NCI-H446 (cell line): ENCODE measurements at regions not wholly inside any gene's neighbourhood (a gene's known extent, or its start where the extent isn't known, plus 50 kb on each side); places are given as distances from the start of the nearest gene placed in this dataset.

Experiments
- DNase-seq, 2 experiments: peaks; one replicate each; lab custom pipeline; 2025; lab: John Stamatoyannopoulos, UW

DNA sequence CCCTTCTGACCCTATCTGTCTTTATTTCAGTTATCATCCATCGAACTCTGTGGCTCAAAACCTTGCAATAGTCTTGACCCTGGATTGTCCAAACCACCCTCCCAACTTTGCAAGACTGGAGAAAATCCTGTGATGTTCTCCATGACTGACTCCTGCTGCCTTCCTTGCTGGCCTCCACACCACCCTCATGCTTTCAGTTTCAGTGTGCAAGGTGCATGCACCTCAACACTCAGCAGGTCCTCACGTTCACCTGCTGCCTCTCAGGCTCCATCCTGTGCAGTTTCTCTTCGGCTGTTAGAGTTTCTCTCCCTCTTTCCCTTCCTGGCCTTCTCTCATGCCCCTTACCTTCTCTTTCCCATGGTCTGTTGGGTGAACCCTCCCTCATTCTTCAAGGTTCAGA lies 59.4 kb upstream of the ASIC2 start:
- DNase-seq = no peak

DNA sequence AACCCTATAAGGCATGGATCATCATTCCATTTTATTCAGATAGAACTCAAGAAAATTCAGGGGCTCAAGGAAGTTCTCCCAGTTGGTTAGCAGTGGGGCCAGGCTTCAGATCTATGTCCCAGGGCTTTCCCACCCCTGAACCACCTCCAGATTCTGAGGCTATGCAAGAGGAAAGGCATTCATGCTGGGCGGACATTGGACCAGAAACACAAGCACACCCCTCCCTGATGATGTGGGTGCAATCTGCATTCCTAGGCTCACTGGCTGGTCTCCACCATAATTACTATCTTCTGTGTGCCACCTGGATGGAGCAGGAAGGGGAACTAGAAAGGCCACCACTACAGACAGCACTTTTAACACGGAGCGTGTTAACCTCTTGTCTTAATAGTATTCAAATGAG lies 63.2 kb upstream of the ASIC2 start:
- DNase-seq = no peak

DNA sequence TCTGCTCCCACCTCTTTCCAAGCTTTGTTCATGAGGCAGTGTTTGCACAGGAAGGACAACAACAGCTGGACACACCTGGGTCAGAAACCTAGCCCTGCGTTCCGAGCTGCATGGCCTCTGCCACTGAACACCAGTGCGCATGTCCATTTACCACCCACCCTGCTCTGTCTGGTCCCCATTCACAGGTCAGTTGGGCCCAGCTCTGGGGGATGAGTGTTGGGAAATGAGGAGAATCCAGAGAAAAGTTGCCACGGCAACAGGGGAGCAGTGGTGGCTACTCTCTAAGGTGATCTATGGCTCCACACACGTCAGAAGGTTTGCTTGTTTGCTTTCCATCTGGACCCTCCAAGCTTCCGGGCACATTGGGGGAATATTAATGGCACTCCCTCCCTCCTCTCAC lies 70.4 kb upstream of the ASIC2 start:
- no peak for DNase-seq

DNA sequence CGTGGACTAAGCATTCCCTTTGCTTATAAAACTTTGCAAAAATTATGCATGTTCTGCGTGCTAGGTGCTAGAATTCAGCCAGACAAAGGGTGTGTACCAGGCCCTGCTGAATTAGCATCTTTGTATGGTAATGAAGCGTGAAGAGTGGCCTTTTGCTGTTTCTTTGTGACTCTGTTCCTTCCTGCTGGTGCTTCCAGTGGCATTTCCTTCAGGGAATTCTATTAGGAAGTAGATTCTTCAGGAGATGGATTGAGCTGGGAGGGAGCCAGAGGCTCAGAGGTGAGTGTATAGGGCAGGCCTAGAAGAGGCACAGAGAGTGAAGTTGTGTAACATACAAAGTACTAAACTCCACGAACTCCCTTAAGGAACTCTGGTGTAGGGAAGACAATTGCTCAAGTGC lies 73.9 kb upstream of the ASIC2 start:
- DNase-seq = no peak

DNA sequence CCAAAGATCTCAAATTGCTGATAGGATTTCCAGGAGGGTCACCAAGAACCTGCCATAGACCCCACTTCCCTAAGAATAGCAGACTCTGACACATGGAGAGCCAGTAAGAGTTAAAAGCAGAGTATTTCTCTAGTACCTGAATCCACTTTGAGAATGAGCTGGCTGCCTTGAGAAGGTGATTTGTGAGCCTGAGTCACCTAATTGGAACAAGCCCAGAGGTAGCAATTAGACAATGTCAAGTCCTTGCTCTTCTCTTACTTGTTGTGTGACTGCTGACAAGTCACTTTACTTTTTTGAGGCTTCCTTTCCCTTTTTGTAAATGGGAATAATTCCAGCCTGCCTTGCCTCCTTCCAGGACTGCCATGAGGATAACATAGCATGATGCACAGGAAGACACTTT lies 76.1 kb upstream of the ASIC2 start:
- no peak for DNase-seq

DNA sequence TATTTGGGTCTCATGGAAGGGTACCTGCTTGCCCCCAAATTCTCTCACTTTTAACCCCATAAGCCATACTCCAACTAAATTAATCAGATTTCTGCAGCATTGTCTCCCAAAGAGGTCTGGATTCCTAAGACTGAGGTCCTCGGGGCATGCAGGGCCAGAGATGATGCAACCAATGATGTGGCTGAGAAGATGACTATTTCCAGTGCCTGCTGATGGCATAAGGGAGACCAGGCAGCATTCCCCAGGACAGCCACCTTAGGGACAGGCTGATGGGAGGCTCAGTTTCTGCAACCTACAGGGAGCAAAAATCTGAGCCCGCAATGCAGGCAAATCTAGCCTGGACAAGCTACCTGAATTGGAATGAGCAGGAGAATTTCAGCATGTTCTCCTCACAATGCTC lies 76.8 kb upstream of the ASIC2 start:
- DNase-seq = no peak

DNA sequence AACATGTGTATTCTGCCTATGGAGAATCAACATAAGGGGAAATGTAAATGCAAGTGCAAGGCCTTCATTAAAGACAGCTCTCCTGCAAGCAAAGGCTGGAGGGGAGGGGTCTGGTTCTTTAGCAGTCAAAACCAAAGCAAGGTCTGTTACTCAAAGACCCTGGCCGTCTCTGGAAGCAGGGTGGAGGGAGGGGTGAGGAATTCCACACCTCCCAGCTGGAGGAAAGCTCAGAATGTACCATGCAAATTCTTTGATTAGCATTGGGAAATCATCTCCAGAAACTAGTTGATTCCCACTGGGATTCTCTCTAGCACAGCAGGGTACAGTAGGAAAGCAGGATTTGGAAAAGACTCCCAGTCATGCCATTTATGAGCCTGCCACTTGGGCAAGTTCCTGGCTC lies 77.3 kb upstream of the ASIC2 start:
- no peak for DNase-seq

DNA sequence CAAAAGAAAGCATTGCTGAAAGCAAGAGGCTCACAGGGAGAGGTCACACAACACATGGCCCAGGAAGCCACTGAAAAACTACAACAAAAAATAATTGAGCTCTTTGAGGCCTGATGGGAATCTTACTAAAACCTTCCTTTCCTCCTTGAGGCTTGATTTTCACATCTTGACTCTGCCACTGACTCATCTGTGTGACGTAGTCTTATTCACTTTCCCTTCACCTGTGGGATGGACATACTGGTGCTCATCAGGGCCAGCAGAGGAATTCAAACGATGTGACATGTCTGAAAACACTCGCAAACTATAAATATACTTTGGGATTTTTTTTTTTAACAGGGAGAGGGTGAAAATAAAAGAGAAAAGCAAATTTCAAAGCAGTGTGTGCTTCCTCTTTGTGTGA lies 78.3 kb upstream of the ASIC2 start:
- DNase-seq = no peak

DNA sequence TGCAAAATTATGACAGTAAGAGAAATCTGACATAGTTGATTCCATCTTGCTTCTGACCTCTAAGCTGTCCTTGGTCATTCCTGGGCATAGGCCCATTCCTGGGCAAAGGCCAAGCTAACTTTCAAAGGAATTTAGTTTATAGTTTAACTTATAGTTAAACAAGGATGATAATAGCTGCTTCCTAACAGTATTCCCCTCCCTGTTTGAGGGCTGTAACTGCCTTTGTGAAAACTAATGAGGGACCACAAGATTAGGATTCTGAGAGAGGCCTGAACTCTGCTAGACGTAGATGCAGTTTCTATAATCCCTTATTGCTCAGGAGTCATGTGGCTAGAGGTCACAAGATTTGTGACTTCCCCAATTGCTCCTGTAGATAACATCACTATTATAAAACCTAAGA lies 80.2 kb upstream of the ASIC2 start:
- DNase-seq = no peak

DNA sequence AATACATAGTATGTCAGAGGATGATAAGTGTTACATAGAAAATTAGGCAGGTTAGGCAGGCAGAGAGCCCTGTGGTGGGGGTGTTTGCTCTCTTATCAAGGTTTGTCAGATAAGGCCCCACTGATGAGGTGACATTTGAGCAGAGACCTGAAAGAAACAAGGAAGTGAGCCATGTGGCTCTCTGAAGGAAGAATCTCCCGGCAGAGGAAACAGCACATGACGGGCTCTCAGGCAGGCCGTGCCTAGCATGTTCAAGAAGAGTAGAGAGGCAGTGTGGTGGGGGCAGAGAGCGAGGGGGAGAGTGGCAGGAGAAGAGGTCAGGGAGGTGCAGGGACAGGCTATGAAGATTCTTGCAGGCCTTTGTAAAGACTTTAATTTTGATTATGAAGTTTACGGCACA lies 82.0 kb upstream of the ASIC2 start:
- DNase-seq = no peak

DNA sequence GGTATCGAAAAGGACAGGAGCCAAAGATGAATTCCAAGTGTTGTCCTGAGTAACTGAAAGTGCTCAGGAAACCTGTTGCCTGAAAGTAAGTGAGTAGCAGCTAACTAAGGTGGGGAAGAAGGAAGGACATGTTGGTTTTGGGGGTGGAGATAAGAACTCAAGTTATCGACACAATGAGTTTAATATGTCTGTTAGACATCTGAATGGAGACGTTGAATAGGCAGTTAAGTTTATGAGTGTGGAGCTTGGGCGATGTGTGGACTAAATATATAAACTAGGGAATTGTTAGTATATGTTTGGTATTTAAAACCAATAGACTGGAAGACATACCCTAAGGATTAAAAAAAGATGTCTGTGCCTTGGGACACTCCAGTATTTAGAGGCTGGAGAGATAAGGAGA lies 82.7 kb upstream of the ASIC2 start:
- DNase-seq = no peak

DNA sequence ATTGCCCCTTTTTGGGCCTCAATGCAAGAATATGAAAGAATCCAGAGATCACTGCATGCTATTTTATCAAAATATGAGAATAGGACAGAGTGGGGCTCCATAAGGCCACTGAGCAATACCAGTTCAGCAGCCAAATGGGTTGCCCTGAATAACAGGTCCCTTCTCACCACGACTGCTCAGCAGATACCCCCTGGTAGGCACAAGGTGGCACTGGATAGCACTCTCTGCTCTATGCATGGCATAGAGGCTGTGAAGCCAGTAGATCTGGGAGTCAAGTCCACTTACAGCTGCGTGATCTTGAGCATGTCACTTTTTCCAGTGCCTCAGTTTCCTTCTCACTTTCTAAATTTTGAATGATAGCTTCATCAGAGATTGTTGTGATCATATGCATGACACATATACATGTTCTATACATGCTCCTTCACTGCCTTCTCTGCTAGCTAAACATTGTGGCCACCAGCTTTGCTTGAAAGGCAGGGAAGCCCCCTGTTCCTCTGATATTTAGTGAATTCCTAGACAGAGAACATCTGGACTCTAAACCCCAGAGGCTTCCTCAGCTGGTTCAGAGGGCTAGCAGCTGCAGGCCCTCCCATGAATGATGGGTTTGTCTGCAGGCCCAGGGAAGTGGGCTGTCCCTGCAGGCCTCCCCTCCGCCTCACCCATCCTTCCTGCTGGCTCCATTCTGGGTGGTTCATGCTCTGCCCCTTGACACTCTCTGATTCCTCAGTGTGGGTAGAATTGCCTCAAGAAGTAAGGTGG lies 84.9 kb upstream of the ASIC2 start:
- no peak for DNase-seq

DNA sequence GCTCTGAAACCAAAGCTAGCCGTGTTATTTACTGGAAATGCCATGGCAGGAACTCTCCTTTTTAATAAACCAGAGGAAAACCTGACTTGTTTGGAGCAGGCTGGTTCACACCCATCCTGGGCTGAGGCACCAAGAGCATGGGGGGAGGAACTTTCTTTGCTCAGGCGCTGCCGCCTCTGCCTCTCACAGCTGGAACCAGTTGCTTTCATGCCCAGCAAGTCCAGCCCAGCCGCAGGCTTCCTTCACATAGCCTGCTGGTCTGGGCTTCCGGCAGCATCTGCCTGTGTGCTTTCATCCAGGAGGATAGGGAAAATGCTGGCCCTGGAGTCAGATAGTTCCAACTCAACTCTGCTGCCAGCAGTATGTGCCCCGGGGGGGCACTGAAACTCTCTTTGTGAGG lies 88.1 kb upstream of the ASIC2 start:
- no peak for DNase-seq

DNA sequence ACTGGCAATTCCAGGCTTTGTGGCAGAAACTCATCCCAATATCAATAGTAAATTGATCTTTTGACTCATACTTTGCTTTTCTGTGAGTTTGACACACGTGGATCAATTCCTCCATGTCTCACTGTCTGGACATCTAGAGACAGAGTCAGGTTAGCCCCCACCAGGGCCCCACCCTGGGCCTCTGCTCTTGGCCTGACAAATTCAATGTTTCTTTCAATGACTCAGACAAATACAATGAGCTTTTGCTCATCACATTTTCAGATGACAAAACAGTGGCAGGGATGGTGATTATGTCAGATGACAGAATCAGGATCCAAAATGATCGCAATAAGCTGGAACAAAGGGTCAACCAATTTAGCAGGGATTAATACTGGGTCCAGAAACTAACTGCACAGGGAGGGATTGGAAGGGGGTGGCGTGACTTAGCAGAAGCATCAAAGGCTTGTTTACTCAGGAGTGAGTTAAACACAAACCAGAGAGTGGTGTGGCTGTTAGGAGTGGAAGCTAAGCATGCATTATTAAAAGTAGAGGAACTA lies 90.5 kb upstream of the ASIC2 start:
- DNase-seq = no peak

DNA sequence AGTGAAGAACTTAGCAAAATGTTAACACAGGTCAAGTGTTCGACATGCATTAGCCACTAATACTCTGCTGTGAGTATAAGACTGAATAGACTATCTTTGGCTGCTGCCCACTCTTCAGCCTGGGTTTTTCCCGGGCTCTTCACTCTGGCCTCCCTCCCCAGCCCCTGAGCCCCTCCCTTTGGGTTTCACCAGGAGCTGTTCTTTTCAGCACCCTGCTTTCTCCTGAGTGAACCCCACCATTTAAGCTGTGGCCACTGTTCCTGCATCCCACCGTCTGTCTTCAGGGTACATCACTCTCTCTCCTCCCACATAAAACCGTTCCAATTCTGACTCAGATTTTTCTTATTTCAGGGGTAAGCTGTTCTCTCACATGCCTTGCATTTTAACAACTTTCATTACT lies 92.0 kb upstream of the ASIC2 start:
- DNase-seq = no peak

DNA sequence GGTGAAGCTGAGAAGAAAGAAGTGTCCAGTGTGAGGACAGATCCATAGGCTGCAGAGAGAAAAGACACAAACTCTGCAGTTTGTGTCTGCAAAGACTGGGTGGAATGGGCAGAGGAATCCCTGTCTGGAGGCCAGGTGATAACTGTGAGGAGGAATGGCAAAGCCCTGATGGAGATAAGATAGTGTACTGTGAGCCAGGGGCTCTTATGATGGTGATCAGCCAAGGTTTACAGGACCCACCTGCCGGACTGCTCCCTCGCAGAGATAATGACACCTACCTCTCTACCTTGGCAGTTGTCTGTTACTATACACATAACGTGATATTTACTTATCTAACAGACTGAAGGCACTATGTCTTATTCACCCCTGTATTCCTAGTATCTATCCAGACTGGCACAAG lies 92.6 kb upstream of the ASIC2 start:
- DNase-seq = no peak

DNA sequence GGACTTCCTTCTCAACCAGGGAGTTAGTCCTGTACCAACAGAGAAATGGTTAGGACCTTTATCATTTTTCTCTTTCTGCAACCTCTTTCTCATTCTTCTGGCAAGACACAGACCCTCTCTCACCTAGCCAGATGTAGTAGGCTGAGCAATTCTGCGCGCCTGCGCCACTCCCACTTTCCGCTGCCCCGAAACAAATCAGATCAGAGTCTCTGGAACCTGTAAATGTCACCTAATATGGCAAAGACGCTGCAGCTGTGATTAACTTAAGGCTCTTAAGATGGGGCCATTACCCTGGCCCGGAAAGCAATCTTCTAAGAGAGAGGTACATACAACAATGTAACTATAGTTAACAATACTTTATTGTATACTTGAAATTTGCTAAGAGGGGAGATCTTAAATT lies 94.3 kb upstream of the ASIC2 start:
- DNase-seq = no peak

DNA sequence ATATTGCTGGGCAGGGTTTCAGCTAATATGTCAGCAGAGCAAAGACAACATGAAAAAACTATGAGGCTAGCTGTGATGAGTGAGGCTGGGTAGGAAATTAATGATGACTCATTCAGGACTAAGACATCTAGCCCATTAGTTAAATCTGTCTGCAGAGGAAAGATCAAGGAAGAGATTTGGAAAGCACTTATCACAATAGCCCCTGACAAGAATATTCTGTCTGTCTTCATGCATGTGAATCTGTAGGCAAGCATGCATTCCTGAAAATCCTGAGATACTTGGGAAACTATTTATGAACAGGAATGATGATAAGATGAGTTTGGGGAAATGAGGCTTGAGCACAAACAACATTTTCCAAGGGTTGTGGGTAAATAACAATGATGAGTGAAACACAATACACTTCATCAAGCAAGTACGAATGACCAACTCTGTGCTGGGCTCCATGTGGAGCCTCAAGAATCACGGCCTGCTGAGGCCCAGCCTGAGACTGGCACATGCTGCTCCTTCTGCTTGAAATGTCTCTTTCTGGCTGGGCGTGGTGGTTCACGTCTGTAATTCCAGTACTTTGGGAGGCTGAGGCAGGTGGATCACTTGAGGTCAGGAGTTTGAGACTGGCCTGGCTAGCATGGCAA lies 96.5 kb upstream of the ASIC2 start:
- no peak for DNase-seq

DNA sequence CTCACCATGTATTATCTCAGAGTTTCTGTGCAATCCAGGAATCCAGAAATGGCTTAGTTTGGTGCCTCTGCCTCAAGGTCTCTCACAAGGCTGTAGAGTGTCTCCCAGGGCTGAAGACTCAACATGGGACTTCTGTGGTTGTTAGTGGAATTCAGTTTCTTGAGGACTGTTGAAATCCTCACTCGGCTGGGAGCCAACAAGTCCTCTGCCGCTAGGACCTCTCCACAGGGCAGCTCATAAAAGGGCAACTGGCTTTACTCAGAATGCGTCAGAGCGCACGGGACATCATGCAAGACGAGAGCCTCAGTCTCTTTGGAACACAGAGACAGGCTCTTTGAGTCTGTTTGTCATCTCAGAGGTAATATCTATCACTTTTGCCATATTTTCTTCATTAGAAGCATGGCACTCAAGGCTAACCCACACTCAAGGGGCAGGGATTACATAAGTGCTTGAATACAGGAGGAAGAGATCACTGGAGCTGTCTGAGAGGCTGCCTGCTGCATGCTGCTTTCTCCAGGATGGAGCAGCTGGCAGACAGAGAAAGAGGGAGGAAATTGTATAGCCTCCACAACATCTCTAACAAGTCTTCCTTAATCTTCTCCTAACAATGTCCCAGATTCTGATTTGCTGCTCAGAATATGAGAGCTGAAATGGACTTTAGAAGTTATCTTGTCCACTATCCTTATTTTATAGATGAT lies 97.5 kb upstream of the ASIC2 start:
- DNase-seq = no peak

DNA sequence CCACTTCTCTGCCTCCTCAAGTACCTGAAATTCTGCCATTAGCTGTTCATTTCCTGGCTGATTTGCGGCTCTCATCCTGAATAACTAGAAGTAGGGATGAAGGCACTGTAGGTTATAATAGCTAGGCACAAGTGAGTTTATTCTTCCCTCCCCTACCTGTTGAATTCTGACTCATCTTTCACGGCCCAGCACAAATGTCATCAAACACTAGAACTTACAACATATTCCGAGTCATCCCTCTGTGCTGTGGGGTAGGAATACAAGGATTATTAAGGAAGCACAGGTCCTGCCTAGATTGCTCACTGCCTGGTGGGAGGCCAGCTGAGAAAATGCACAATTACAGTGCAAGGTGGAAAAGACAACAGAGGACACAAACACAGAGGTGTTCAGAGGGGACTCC lies 103.7 kb upstream of the ASIC2 start:
- DNase-seq = no peak

DNA sequence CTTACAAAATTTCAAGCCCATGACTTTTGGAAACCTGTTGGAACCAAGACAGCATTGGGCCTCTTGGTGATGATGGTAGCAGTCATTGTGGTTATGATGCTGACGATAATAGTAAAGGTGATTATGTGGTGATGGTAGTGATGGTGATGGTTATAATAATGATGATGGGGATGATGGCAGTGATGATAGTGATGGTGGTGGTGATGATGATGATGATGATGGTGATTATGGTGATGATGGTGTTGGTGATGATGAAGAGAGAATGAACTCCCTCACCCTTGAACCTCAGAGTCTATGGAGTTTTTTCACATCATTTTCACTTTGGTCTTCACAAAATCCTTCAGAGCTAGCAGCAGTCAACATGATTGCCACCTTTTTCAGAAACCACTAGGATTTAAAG lies 105.3 kb upstream of the ASIC2 start:
- no peak for DNase-seq

DNA sequence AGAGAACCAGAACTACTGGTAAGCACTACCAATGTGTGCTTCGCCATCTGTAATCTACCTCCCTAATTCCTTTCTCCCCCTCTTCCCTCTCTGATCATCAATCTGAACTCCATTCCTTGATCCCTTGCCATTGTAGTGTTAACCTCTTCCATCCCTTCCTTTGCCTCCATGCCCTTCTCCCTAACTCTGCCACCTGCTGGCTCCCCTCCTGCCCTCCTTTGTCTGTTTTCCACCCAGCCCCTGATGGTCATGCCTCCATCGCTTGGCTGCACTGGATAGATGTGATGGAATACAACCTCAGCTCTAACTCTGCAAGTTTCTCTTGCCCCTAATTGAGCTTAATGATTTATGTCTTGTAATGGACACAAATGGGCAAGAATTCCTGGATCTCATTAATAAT lies 108.2 kb upstream of the ASIC2 start:
- no peak for DNase-seq

DNA sequence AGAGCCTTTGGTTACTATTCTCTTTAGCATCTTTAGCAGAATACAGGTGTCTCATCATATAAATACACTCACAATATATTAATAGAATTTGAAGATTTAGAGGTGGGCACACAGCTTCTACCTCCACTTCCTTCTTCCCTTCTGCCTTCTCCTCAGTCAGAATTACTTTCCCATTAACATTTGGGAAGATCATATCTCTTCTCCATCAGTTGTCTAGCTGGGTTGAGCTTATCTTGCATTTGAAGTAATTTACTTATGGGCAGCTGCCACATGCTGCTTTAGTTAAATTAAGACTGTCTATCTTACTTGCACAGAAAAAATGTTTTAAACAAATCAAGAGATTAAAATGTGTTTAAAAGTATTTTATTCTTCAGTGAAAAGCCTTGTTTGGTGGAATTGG lies 110.1 kb upstream of the ASIC2 start:
- DNase-seq = no peak
